H9 (cell line): ENCODE measurements at regions not wholly inside any gene's neighbourhood (a gene's known extent, or its start where the extent isn't known, plus 50 kb on each side); places are given as distances from the start of the nearest gene placed in this dataset.

Experiments used
- DNase-seq: peaks from one replicate; pipeline ENCODE4 v3.0.0-alpha.2; 2017
- H2AFZ ChIP-seq: one replicate; pipeline ENCODE4 v1.6.1; 2013; ENCODE audit warnings: mild to moderate bottlenecking, low read length, control low read depth, moderate library complexity
- H2AK5ac ChIP-seq: 2 replicates; pipeline ENCODE4 v1.6.1; 2013; ENCODE audit warnings: low read length, control low read depth, mixed read lengths; ENCODE audit not compliant: insufficient read length
- H2BK120ac ChIP-seq: one replicate; pipeline ENCODE4 v1.6.1; 2013; ENCODE audit warnings: low read depth, mild to moderate bottlenecking, low read length, control low read depth, inconsistent platforms; ENCODE audit not compliant: poor library complexity, severe bottlenecking
- H2BK12ac ChIP-seq: 2 replicates; pipeline ENCODE4 v1.6.1; 2013; ENCODE audit warnings: low read length, control low read depth, mixed read lengths, low read depth; ENCODE audit not compliant: insufficient read length
- H2BK15ac ChIP-seq: 2 replicates; pipeline ENCODE4 v1.6.1; 2013; ENCODE audit warnings: low read depth, low read length, control low read depth
- H2BK20ac ChIP-seq: one replicate; pipeline ENCODE4 v1.6.1; 2013; ENCODE audit warnings: low read depth, mild to moderate bottlenecking, low read length, control low read depth, inconsistent platforms; ENCODE audit not compliant: poor library complexity, severe bottlenecking
- H2BK5ac ChIP-seq: 2 replicates; pipeline ENCODE4 v1.6.1; 2013; ENCODE audit warnings: low read length, control low read depth, mixed read lengths; ENCODE audit not compliant: insufficient read length
- H3K14ac ChIP-seq: 2 replicates; pipeline ENCODE4 v1.6.1; 2013; ENCODE audit warnings: low read length, control low read depth; ENCODE audit not compliant: insufficient read depth
- H3K18ac ChIP-seq: 2 replicates; pipeline ENCODE4 v1.6.1; 2013; ENCODE audit warnings: low read depth, mild to moderate bottlenecking, mixed read lengths, low read length, control low read depth; ENCODE audit not compliant: insufficient read length
- H3K23ac ChIP-seq: 2 replicates; pipeline ENCODE4 v1.6.1; 2013; ENCODE audit warnings: low read length, control low read depth, mixed read lengths, low read depth; ENCODE audit not compliant: insufficient read length
- H3K23me2 ChIP-seq: 2 replicates; pipeline ENCODE4 v1.6.1; 2013; ENCODE audit warnings: low read depth, mild to moderate bottlenecking, mixed read lengths, low read length, control low read depth; ENCODE audit not compliant: insufficient read length, poor library complexity, severe bottlenecking
- H3K27ac ChIP-seq: 2 replicates; pipeline ENCODE4 v1.5.1; 2013; ENCODE audit warnings: low read length, control low read depth, mixed read lengths, low read depth; ENCODE audit not compliant: insufficient read length
- H3K27me3 ChIP-seq: 2 replicates; pipeline ENCODE4 v1.6.1; 2013; ENCODE audit warnings: low read length, control low read depth, inconsistent platforms; ENCODE audit not compliant: insufficient read depth
- H3K4ac ChIP-seq: 2 replicates; pipeline ENCODE4 v1.6.1; 2013; ENCODE audit warnings: low read depth, mild to moderate bottlenecking, control low read depth, inconsistent platforms, low read length, moderate library complexity
- H3K4me1 ChIP-seq: 2 replicates; pipeline ENCODE4 v1.6.1; 2013; ENCODE audit warnings: low read length, control low read depth, inconsistent platforms; ENCODE audit not compliant: insufficient read depth
- H3K4me2 ChIP-seq: 2 replicates; pipeline ENCODE4 v1.6.1; 2013; ENCODE audit warnings: low read length, control low read depth, mixed read lengths; ENCODE audit not compliant: insufficient read length, insufficient read depth
- H3K56ac ChIP-seq: 2 replicates; pipeline ENCODE4 v1.6.1; 2013; ENCODE audit warnings: low read depth, mild to moderate bottlenecking, mixed read lengths, low read length, control low read depth; ENCODE audit not compliant: insufficient read length
- H3K79me1 ChIP-seq: 2 replicates; pipeline ENCODE4 v1.6.1; 2013; ENCODE audit warnings: low read depth, mild to moderate bottlenecking, moderate library complexity, low read length, control low read depth, inconsistent platforms; ENCODE audit not compliant: insufficient read depth, poor library complexity, severe bottlenecking
- H3K79me2 ChIP-seq: 2 replicates; pipeline ENCODE4 v1.6.1; 2013; ENCODE audit warnings: low read length, control low read depth, inconsistent platforms; ENCODE audit not compliant: insufficient read depth
- H3K9ac ChIP-seq: 2 replicates; pipeline ENCODE4 v1.6.1; 2013; ENCODE audit warnings: low read length, control low read depth, mixed read lengths; ENCODE audit not compliant: insufficient read length; ENCODE audit errors: extremely low read depth
- H3K9me3 ChIP-seq: one replicate; pipeline ENCODE4 v1.6.1; 2013; ENCODE audit warnings: low read depth, low read length, inconsistent platforms; ENCODE audit not compliant: control insufficient read depth
- H3T11ph ChIP-seq: one replicate; pipeline ENCODE4 v1.6.1; 2013; ENCODE audit warnings: mild to moderate bottlenecking, low read length, control low read depth, inconsistent platforms
- H4K20me1 ChIP-seq: one replicate; pipeline ENCODE4 v1.6.1; 2013; ENCODE audit not compliant: control insufficient read depth, insufficient read length, insufficient read depth
- H4K5ac ChIP-seq: 2 replicates; pipeline ENCODE4 v1.6.1; 2013; ENCODE audit warnings: low read depth, mild to moderate bottlenecking, mixed read lengths, low read length, control low read depth; ENCODE audit not compliant: insufficient read length
- H4K8ac ChIP-seq: replicated peaks from 2 replicates; pipeline ENCODE4 v1.6.1; 2013; ENCODE audit warnings: low read length, control low read depth, mixed read lengths, low read depth; ENCODE audit not compliant: insufficient read length
- H4K91ac ChIP-seq: 2 replicates; pipeline ENCODE4 v1.6.1; 2013; ENCODE audit warnings: low read depth, mild to moderate bottlenecking, moderate library complexity, mixed read lengths, low read length, control low read depth; ENCODE audit not compliant: insufficient read length
- H3K27ac Mint-ChIP-seq, 3 experiments: 2 replicates in 2 of 3; 3 replicates in 1 of 3; pipeline ENCODE4 v1.8.0; 2020 to 2021; ENCODE audit warnings: mixed read lengths in 3 of 3, mild to moderate bottlenecking in 1 of 3, moderate library complexity in 1 of 3
- H3K27me3 Mint-ChIP-seq: 2 replicates; pipeline ENCODE4 v1.8.0; 2021; ENCODE audit warnings: low read depth, mild to moderate bottlenecking, moderate library complexity, mixed read lengths
- H3K36me3 Mint-ChIP-seq, 3 experiments: 2 replicates in 2 of 3; 3 replicates in 1 of 3; pipeline ENCODE4 v1.8.0; 2020 to 2021; ENCODE audit warnings: low read depth in 3 of 3, mixed read lengths in 3 of 3; ENCODE audit not compliant: insufficient read depth in 1 of 3
- H3K4me1 Mint-ChIP-seq, 2 experiments: 2 replicates each; pipeline ENCODE4 v1.8.0; 2020; ENCODE audit warnings: mixed read lengths in 2 of 2
- H3K4me3 Mint-ChIP-seq, 2 experiments: 2 replicates in 1 of 2; 3 replicates in 1 of 2; pipeline ENCODE4 v1.8.0; 2020 to 2021; ENCODE audit warnings: mild to moderate bottlenecking in 2 of 2, mixed read lengths in 2 of 2, moderate library complexity in 1 of 2
- H3K9me3 Mint-ChIP-seq, 2 experiments: 2 replicates in 1 of 2; 3 replicates in 1 of 2; pipeline ENCODE4 v1.8.0; 2020; ENCODE audit warnings: mild to moderate bottlenecking in 2 of 2, mixed read lengths in 2 of 2, moderate library complexity in 1 of 2
- CTCF ChIP-seq: fragments of 200-600 bp; sonication (generic); conservative IDR thresholded peaks from 3 replicates; pipeline ENCODE4 v1.8.0; 2021; ENCODE audit warnings: antibody characterized with exemption, mild to moderate bottlenecking
- WGBS: extraction: QIAGEN DNeasy Blood & Tissue Kit; methylation state at CpG from one replicate; pipeline ENCODE4 v1.1.7; 2013; ENCODE audit warnings: missing lambda C conversion rate, low lambda C conversion rate, mixed read lengths; ENCODE audit not compliant: insufficient read length; ENCODE audit errors: extremely low coverage; 5-methylcytosine and 5-hydroxymethylcytosine counted together

- WGBS, result no CpG with 5 or more reads among the region's 3 CpGs
- Mint-ChIP-seq H3K36me3 (no peaks in the 10 kb centered on the region), H3K4me3 (no peak overlapping the region), H3K27me3 (no peaks in the 10 kb centered on the region; the same call in 1 of the 2 replicates), H3K9me3 (no peaks in the 10 kb centered on the region; a peak in 1 of 5 replicates), H3K27ac (no peak overlapping the region), H3K4me1 (peaks cover 22 to 26% of the 10 kb centered on the region in 2 experiments)
- no peaks in the 10 kb centered on the region for H3K9me3 ChIP-seq
- H4K91ac ChIP-seq, result no peak overlapping the region
- H3K23ac ChIP-seq, result no peak overlapping the region
- TF ChIP-seq CTCF, result no peak
- peaks cover 4% of the 10 kb centered on the region; the same call in 1 of the 2 replicates for H3K4me1 ChIP-seq
- no peak overlapping the region for H3K56ac ChIP-seq
- H3K27me3 ChIP-seq, result no peaks in the 10 kb centered on the region
- H3T11ph ChIP-seq, result no peak overlapping the region
- no peak overlapping the region for H3K4ac ChIP-seq
- H4K20me1 ChIP-seq, result no peaks in the 10 kb centered on the region
- no peak overlapping the region for H2AFZ ChIP-seq
- no peak overlapping the region for H4K8ac ChIP-seq
- no peak overlapping the region for H2BK12ac ChIP-seq
- no peak overlapping the region for H2BK5ac ChIP-seq
- no peak overlapping the region for H4K5ac ChIP-seq
- no peaks in the 10 kb centered on the region for H3K79me1 ChIP-seq
- H3K27ac ChIP-seq, result no peak overlapping the region
- H2BK120ac ChIP-seq, result no peak overlapping the region
- no peak for DNase-seq
- H3K79me2 ChIP-seq, result no peaks in the 10 kb centered on the region
- H2BK20ac ChIP-seq, result no peak overlapping the region
- no peak overlapping the region for H3K18ac ChIP-seq
- H3K9ac ChIP-seq, result no peak overlapping the region
- H2AK5ac ChIP-seq, result no peak overlapping the region
- H3K4me2 ChIP-seq, result no peak overlapping the region
- H2BK15ac ChIP-seq, result no peak overlapping the region
- no peaks in the 10 kb centered on the region for H3K23me2 ChIP-seq
- H3K14ac ChIP-seq, result no peak overlapping the region
These were observed 1054.5 kb upstream of the FANCL start for GRCh38 chr2:59295524-59296162.
